GM12874 (cell line): ENCODE measurements at regions not wholly inside any gene's neighbourhood (a gene's known extent, or its start where the extent isn't known, plus 50 kb on each side); places are given as distances from the start of the nearest gene placed in this dataset.

Experiments
- CTCF ChIP-seq: IDR thresholded peaks from 2 replicates; pipeline ENCODE4 v1.5.1; 2011; ENCODE audit warnings: low read depth, mild to moderate bottlenecking, control low read depth, low read length, moderate library complexity; ENCODE audit not compliant: insufficient read depth

DNA sequence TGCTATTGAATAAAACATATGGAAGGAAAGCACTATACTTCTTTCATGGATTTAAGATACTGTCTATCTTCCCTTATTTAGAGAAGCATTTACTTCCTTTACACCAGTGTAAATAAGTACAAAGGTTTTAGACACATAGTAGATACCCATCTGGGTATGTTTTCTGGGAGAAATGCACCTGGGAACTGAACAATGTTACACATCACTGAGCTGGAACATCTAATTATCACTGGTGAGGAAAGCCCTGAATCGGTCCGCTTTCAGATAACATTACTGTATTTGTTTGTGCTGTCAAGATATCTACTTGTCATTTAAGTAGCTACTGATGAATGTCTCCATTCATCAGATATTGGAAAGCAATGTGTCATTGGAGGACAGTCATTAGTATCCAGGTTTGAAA lies 964.7 kb upstream of the PTPRD start:
- no peak for TF ChIP-seq CTCF

DNA sequence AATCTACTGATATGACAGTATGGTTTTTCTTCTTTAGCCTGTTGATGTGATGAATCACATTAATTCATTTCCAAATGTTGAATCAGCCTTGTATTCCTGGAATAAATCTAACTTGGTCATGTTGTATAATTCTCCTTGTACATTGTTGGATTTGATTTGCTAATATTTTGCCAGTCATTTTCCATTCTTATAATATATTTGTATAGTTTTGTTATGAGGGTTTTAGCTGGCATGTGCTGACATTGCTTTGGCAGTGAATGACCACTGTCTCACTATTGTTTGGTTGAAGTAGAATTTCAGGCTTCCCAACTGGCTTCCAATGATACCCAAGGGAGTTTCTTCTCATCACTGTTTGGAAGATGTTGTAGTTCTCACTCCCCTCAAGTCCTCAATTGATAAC lies 983.0 kb upstream of the PTPRD start:
- TF ChIP-seq CTCF, result no peak

GRCh38 chr9:11618241-11618805 lies 1005.5 kb upstream of the PTPRD start:
- TF ChIP-seq CTCF, result no peak

GRCh38 chr9:11632691-11633090 lies 1019.9 kb upstream of the PTPRD start:
- no peak for TF ChIP-seq CTCF

DNA sequence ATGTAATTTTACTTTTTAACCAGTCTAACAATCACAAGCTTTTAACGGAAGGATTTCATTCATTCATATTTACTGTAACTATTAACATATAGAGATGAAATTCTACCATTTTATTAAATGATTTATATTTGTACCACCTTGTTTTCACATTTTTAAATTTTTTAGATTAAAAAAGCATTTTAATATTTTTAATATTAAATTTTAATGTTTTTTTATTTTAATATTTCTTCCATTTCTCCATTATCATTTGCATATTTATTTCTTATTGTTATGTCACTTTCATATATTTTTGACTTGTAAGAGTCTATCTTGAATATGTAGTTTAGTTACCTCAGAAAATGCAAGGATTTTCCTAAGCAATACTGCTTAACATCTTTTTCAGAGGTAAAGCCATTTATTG lies 1034.0 kb upstream of the PTPRD start:
- TF ChIP-seq CTCF, result no peak

DNA sequence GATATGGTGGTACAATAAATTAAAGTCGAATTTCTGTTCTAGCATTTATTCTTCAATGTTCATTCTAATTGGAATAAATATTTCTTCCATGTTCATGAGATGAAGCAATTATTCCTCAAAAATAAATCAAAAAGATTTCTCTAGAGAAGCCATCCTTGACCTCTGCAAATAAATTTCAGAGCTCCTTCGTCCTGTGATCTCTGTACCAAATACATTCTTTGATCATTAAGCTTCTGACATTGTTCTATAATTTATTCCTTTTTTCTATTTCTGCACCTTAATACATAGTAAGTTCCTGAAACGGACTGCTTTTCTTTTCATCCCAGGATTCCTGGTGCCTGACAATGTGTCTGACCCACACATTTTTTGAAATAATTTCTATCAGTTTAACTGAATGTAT lies 1039.3 kb upstream of the TYRP1 start:
- no peak for TF ChIP-seq CTCF

- TF ChIP-seq CTCF, result no peak
Observed at GRCh38 chr9:11663913-11664312, 1029.3 kb upstream of the TYRP1 start.
